SKM-1 (cell line): ENCODE measurements at regions not wholly inside any gene's neighbourhood (a gene's known extent, or its start where the extent isn't known, plus 50 kb on each side); places are given as distances from the start of the nearest gene placed in this dataset.

Source experiments
- DNase-seq: peaks from one replicate; lab custom pipeline; 2025; ENCODE audit not compliant: unreplicated experiment; lab: John Stamatoyannopoulos, UW

- DNase-seq = no peak
Measured at GRCh38 chr13:72039126-72039525, 172.1 kb upstream of the DACH1 start.

GRCh38 chr13:72029981-72030380 is 163.0 kb upstream of the DACH1 start:
- DNase-seq = no peak

GRCh38 chr13:72025836-72026235 is 158.8 kb upstream of the DACH1 start:
- no peak for DNase-seq

- no peak for DNase-seq
Measured at GRCh38 chr13:72023895-72024294, 156.9 kb upstream of the DACH1 start.

GRCh38 chr13:72005455-72005854 is 138.5 kb upstream of the DACH1 start:
- no peak for DNase-seq

GRCh38 chr13:72004784-72005374 is 137.9 kb upstream of the DACH1 start:
- DNase-seq = no peak

- no peak for DNase-seq
Measured at GRCh38 chr13:72004246-72004645, 137.2 kb upstream of the DACH1 start.

GRCh38 chr13:71998223-71998622 is 131.2 kb upstream of the DACH1 start:
- no peak for DNase-seq

GRCh38 chr13:71979616-71980015 is 112.6 kb upstream of the DACH1 start:
- DNase-seq = peak; percentile 4

GRCh38 chr13:71977028-71977427 is 110.0 kb upstream of the DACH1 start:
- no peak for DNase-seq

- no peak for DNase-seq
Measured at GRCh38 chr13:71967990-71968389, 101.0 kb upstream of the DACH1 start.

- DNase-seq = no peak
Measured at GRCh38 chr13:71964491-71965100, 97.6 kb upstream of the DACH1 start.

- DNase-seq = no peak
Measured at GRCh38 chr13:71962735-71963134, 95.7 kb upstream of the DACH1 start.

- no peak for DNase-seq
Measured at GRCh38 chr13:71962126-71962525, 95.1 kb upstream of the DACH1 start.

- no peak for DNase-seq
Measured at GRCh38 chr13:71949441-71949840, 82.4 kb upstream of the DACH1 start.

GRCh38 chr13:71939186-71939585 is 72.2 kb upstream of the DACH1 start:
- no peak for DNase-seq

GRCh38 chr13:71935166-71935840 is 68.3 kb upstream of the DACH1 start:
- DNase-seq = no peak

GRCh38 chr13:71924931-71925330 is 57.9 kb upstream of the DACH1 start:
- DNase-seq = no peak

GRCh38 chr13:71922194-71922593 is 55.2 kb upstream of the DACH1 start:
- DNase-seq = no peak
